Kidney epithelial cell (primary cell): ENCODE measurements at regions not wholly inside any gene's neighbourhood (a gene's known extent, or its start where the extent isn't known, plus 50 kb on each side); places are given as distances from the start of the nearest gene placed in this dataset.

Source experiments
- DNase-seq: peaks from one replicate; pipeline ENCODE4 v3.0.0-alpha.2; 2010; ENCODE audit warnings: low read depth
- H3K27me3 ChIP-seq: 2 replicates; pipeline ENCODE4 v1.6.0; 2011; ENCODE audit warnings: low read length; ENCODE audit not compliant: control insufficient read depth, insufficient read depth
- H3K36me3 ChIP-seq: 2 replicates; pipeline ENCODE4 v1.5.1; 2011; ENCODE audit warnings: low read length; ENCODE audit not compliant: control insufficient read depth, insufficient read depth
- H3K4me3 ChIP-seq: 2 replicates; pipeline ENCODE4 v1.5.1; 2011; ENCODE audit warnings: low read depth, mild to moderate bottlenecking, control low read depth, low read length
- TF ChIP-seq, protein P1 (sequence below): IDR thresholded peaks from 2 replicates; pipeline ENCODE4 v1.5.1; 2011; ENCODE audit warnings: mild to moderate bottlenecking, moderate library complexity, low read length, control low read depth, inconsistent platforms; ENCODE audit not compliant: insufficient read depth, poor library complexity, severe bottlenecking

DNA sequence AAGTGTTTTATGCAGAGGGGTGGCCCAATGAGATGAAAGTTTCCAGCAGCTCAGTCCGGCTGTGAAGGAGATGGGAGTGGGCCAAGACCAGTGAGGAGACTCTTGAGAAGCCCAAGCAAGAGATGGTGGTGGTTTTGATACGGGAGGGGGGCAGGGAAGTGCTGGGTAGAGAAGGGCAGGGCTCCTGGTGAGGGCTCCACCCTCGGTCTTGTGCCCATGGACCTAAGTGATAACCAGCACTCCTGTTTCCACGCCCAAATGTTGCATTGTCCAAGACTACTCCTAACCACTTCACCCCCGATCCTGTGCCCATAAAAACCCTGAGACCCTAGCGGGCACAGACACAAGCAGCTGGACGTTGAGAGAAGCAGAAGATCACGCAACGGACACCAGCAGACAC is 140.9 kb downstream of the MIS18A start:
- H3K4me3 ChIP-seq = no peak overlapping the region
- no peaks in the 10 kb centered on the region for H3K36me3 ChIP-seq
- TF ChIP-seq, protein P1, sequence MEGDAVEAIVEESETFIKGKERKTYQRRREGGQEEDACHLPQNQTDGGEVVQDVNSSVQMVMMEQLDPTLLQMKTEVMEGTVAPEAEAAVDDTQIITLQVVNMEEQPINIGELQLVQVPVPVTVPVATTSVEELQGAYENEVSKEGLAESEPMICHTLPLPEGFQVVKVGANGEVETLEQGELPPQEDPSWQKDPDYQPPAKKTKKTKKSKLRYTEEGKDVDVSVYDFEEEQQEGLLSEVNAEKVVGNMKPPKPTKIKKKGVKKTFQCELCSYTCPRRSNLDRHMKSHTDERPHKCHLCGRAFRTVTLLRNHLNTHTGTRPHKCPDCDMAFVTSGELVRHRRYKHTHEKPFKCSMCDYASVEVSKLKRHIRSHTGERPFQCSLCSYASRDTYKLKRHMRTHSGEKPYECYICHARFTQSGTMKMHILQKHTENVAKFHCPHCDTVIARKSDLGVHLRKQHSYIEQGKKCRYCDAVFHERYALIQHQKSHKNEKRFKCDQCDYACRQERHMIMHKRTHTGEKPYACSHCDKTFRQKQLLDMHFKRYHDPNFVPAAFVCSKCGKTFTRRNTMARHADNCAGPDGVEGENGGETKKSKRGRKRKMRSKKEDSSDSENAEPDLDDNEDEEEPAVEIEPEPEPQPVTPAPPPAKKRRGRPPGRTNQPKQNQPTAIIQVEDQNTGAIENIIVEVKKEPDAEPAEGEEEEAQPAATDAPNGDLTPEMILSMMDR = no peak
- DNase-seq = no peak
- no peaks in the 10 kb centered on the region for H3K27me3 ChIP-seq

DNA sequence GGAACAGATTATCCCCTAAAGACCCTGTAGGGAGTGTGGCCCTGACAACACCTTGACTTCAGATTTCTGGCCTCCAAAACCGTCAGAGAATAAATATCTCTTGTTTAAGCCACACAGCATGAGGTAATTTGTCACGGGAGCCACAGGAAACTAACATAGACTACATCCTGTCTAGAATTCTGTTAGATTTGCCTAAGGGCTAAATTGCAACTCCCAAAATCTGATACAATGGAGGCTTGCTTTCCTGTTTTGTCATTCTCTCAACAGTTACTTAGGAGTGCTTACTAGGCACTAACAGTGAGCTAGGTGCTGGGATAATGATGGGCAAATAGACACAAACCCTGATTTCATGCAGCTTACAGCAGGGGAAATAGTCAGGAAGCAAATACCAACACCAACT is 141.6 kb downstream of the MIS18A start:
- no peak for DNase-seq
- TF ChIP-seq, protein P1 = no peak
- Histone ChIP-seq H3K36me3 (no peaks in the 10 kb centered on the region), H3K27me3 (no peaks in the 10 kb centered on the region), H3K4me3 (no peak overlapping the region)

DNA sequence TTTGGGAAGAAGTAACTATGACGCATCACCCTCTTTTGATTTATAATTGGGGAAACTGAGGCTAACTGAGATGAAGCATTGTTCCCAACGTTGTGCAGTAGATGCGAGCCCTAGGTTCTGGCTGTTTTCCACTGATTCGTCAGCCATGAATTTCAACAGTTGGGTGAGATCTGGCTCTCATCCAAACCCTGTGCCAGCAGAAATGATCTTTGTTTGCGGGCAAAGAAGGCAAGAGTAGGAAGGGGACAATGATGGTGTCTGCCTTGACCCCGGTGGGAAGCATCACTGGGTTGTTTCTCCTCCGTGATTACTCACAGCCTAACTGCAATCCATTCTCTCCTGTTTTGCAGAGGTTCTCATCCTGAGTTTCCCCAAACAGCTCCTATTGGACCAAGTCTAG is 142.3 kb downstream of the MIS18A start:
- H3K36me3 ChIP-seq = no peaks in the 10 kb centered on the region
- TF ChIP-seq, protein P1 = no peak
- no peak for DNase-seq
- no peak overlapping the region for H3K4me3 ChIP-seq
- H3K27me3 ChIP-seq = no peaks in the 10 kb centered on the region

DNA sequence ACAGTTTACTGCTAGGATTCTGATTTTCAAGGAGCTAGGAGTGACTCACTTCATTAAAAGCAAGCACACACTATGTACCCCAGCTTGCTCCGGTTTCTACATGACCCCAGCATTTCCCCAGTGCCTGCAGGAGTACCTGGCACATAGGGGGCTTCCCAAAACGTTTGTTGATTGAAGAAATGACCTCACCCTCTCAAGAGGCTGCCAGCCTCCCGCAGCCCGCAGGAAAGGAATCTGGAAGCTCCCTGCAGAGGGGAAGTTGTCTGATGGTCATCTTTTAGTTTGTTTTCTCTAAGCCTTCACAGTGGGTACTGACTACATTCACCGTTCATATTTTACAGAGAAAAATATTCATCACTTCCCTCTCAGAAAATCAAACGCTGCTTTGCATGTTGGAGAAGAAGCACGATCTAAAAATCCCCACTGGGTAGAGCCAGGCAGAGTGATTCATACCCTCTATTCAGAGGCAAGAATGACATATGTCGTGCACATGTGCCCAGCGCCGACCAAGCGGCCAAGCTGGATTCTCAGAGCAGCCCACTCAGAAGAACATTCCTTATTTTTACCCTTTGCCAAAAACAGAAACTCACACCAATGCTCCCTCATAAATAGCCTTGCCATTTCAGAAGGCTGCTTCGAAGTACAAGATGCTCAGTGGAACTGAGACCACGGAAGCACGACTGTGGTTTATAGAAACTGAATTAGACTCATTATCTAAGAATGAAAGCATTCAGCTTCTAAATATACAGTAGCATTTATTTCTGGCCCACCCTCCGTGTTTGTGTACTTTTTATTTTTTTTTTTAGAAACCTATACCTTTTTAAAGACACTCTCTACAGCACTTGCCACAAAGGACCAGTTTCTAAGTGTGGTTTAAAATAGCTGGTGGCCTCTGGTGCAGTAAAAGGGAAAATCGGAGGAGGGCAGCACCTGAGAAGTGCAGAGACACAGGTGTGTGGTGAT is 143.2 kb downstream of the MIS18A start:
- Histone ChIP-seq H3K4me3 (no peak overlapping the region), H3K27me3 (no peaks in the 10 kb centered on the region), H3K36me3 (no peaks in the 10 kb centered on the region)
- TF ChIP-seq, protein P1 = no peak
- no peak for DNase-seq

DNA sequence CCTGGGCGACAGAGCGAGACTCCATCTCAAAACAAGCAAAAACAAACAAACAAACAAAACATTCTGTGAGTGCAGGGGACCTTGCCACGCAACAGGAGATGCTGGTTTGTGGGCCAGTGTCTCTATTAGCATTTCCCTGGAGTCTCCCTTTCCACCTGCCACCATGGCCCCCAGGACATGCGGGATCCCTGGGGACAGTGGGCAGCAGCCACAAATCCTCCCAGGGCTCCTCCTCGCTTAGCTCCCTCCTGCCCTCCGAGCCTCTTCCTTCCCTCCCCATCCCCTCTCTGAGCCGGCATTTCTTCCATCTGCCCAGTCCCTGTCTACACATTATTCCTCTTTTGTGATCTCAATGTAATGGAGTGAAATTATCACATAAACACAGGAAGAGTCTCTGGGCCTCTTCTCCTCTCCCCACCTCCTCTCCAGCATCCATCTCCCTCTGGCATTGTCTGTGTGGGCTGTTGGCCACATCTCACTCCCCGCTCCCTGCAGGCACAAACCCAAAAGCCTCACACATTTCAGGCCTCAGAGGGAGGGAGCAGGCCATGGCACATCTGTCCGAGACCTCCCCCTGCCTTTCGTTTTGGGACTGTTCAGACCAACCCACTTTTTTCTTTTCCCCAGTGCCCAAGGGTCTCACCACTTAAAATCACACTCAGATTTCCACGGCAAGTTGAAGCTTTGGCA is 144.3 kb downstream of the MIS18A start:
- DNase-seq = no peak
- no peaks in the 10 kb centered on the region for H3K27me3 ChIP-seq
- TF ChIP-seq, protein P1 = no peak

DNA sequence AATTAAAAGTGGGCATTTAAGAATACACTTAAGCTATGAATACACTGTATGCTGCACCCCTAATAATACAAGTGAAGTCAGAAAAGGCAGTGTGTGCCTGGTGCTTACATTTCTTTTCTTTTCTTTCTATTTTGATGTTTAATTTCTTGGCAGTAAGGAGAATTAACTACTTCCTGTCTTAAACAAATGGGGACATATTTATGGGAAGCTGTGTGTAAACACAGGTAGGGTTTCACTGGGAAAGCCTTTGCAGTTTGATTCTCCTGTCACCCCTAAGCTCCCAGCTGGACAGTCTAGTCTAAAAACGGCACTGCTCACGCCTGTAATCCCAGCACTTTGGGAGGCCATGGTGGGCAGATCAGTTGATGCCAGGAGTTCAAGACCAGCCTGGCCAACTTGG is 146.0 kb downstream of the MIS18A start:
- no peak for DNase-seq
- no peaks in the 10 kb centered on the region for H3K36me3 ChIP-seq
- H3K27me3 ChIP-seq = no peaks in the 10 kb centered on the region
- H3K4me3 ChIP-seq = no peak overlapping the region
- TF ChIP-seq, protein P1 = no peak

More for the DNA sequence above, 144.3 kb downstream of the MIS18A start:
- Histone ChIP-seq H3K4me3 (no peak overlapping the region), H3K36me3 (no peaks in the 10 kb centered on the region)
